Loucy (cell line): ENCODE measurements at regions not wholly inside any gene's neighbourhood (a gene's known extent, or its start where the extent isn't known, plus 50 kb on each side); places are given as distances from the start of the nearest gene placed in this dataset.

Experiments used
- CTCF ChIP-seq: fragments of 200-600 bp; sonication (generic); conservative IDR thresholded peaks from 2 replicates; pipeline ENCODE4 v1.5.1; 2014; ENCODE audit warnings: mild to moderate bottlenecking, antibody characterized with exemption, low read length
- EZH2phosphoT487 ChIP-seq: fragments of 200-600 bp; IDR thresholded peaks from 2 replicates; pipeline ENCODE4 v1.6.1; 2018; ENCODE audit warnings: antibody characterized with exemption, mild to moderate bottlenecking, moderate library complexity, borderline replicate concordance

GRCh38 chr7:106177300-106177690 lies 65.2 kb upstream of the SYPL1 start:
- TF ChIP-seq CTCF (no peak), EZH2phosphoT487 (no peak)
